SK-N-MC (cell line): ENCODE measurements at regions not wholly inside any gene's neighbourhood (a gene's known extent, or its start where the extent isn't known, plus 50 kb on each side); places are given as distances from the start of the nearest gene placed in this dataset.
"Not testable (repeated sequence)": the region's sequence is repeated elsewhere in the genome, so short reads cannot be mapped to it uniquely, and the experiment has no call there.

Source experiments
- DNase-seq: peaks from one replicate; pipeline ENCODE4 v3.0.0-alpha.2; 2011; ENCODE audit warnings: low read depth, low spot score
- H3K27ac ChIP-seq: fragments of 200-600 bp; sonication (generic); 2 replicates; pipeline ENCODE4 v1.5.1; 2016; ENCODE audit warnings: mixed run types
- H3K36me3 ChIP-seq: fragments of 200-600 bp; sonication (generic); 2 replicates; pipeline ENCODE4 v1.6.1; 2017; ENCODE audit warnings: antibody characterized with exemption, low read length, mixed read lengths; ENCODE audit not compliant: insufficient read depth
- H3K4me3 ChIP-seq: fragments of 200-600 bp; sonication (generic); 2 replicates; pipeline ENCODE4 v1.5.1; 2016
- H3K9ac ChIP-seq: fragments of 200-600 bp; sonication (generic); 2 replicates; pipeline ENCODE4 v1.8.0; 2017; ENCODE audit warnings: mixed run types, mixed read lengths; ENCODE audit not compliant: insufficient read length
- H3K9me3 ChIP-seq: fragments of 200-600 bp; sonication (generic); 2 replicates; pipeline ENCODE4 v1.6.1; 2017; ENCODE audit warnings: low read depth, mild to moderate bottlenecking, antibody characterized with exemption, low read length, moderate library complexity, mixed read lengths
- EZH2 ChIP-seq: fragments of 200-600 bp; sonication (generic); IDR thresholded peaks from one replicate; pipeline ENCODE4 v1.6.1; 2017; ENCODE audit warnings: antibody characterized with exemption
- FOXP2 ChIP-seq: optimal IDR thresholded peaks from 2 replicates; pipeline ENCODE3; 2011; ENCODE audit warnings: mild to moderate bottlenecking, moderate library complexity; ENCODE audit not compliant: insufficient read depth; ENCODE audit errors: extremely low read length, control extremely low read depth
- POLR2AphosphoS5 ChIP-seq: IDR thresholded peaks from 2 replicates; pipeline ENCODE4 v1.6.1; 2012; ENCODE audit warnings: mild to moderate bottlenecking, low read depth, low read length, borderline replicate concordance

GRCh38 chr20:30503992-30504570, 753.4 kb upstream of the DEFB115 start:
- Histone ChIP-seq H3K9ac (no peak overlapping the region), H3K4me3 (no peak overlapping the region), H3K36me3 (no peaks in the 10 kb centered on the region), H3K9me3 (no peaks in the 10 kb centered on the region), H3K27ac (no peak overlapping the region)
- no peak for TF ChIP-seq FOXP2
- no peak for TF ChIP-seq POLR2AphosphoS5
- no peak for TF ChIP-seq EZH2
- DNase-seq = no peak

DNA sequence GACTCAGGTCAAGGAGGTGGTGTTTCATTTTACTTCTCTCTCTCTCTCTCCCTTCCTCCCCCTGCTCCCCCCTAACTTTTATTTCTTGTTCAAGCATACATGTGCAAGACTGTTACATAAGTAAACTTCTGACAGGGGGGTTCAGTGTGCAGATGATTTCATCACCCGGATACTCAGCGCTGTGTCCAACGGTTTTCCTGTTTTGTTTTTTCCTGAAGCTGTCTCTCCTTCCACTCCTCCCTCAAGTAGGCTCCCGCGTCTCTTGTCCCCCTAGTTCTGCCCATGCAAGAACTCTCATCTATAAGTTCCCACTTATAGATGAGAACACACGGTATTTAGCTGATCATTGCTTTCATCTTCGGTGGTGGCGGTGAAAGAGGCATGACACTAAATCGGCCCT, 751.9 kb upstream of the DEFB115 start:
- H3K27ac ChIP-seq = no peak overlapping the region
- no peak overlapping the region for H3K9ac ChIP-seq
- H3K4me3 ChIP-seq = no peak overlapping the region
- H3K9me3 ChIP-seq = no peaks in the 10 kb centered on the region
- TF ChIP-seq FOXP2 = no peak
- no peak for TF ChIP-seq EZH2
- TF ChIP-seq POLR2AphosphoS5 = no peak
- no peaks in the 10 kb centered on the region for H3K36me3 ChIP-seq
- no peak for DNase-seq

- Histone ChIP-seq H3K36me3 (no peaks in the 10 kb centered on the region), H3K9me3 (no peaks in the 10 kb centered on the region), H3K9ac (no peak overlapping the region), H3K27ac (no peak overlapping the region), H3K4me3 (no peak overlapping the region)
- TF ChIP-seq POLR2AphosphoS5 (no peak), EZH2 (no peak), FOXP2 (no peak)
- DNase-seq = no peak
These were observed 751.4 kb upstream of the DEFB115 start for GRCh38 chr20:30506100-30506499.

DNA sequence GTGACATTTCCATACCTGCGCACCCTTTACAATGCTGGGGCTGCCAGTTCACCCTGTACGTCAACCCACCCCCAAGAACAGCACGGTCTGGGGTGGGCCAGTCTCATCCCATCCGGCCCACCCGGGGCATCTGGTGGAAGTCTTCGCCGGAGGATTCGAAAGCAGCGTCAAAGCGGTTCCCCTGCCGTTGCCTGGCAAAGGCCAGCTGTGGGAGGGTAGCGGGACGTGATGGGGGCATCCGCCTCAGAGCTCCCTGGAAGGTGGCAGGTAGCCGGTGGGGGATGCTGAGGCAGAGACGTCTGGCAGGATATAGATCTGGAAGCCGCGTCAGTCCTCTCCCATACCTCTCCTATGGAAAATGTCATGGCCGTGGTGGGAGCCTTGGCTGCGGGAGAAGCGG, 749.1 kb upstream of the DEFB115 start:
- not testable (repeated sequence) for H3K9me3 ChIP-seq, H3K9ac ChIP-seq, H3K4me3 ChIP-seq, H3K36me3 ChIP-seq, DNase-seq
- H3K27ac ChIP-seq = peak overlapping the region; percentile 81

DNA sequence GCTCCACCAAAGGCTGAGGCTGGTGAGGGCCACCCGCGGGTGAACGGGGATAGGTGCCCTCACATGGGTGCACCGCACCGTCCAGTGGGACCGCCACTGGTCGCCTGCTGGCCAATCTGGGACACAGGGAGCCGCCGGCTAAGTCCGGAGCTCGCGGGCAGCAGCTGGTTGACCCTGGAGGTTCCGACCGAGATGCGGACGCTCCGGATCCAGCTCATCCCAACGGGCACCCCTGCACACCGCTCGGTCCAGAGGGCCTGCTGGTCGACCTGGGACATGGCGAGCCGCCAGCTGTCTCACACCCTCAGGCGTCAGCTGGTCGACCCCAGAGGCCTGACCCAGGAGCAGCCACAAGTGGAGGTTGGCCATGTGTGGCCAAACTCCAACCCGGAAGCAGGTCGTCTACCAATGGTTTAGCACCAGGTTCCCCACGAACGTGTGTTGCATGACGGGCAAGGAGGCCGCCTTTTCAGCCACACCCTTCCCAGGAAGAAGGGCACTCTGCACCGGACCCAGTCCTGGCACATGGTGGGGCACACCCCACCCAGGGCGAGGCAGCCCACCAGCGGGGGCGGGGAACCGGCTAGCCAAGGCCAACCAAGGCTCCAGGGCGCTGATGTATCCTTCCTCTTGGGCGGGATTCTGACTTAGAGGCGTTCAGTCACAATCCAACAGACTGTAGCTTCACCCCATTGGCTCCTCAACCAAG, 746.0 kb upstream of the DEFB115 start:
- Histone ChIP-seq H3K9me3 (no peaks in the 10 kb centered on the region), H3K27ac (peak overlapping the region; percentile 68; the same call in 1 of the 2 replicates), H3K9ac (no peak overlapping the region), H3K4me3 (no peak overlapping the region), H3K36me3 (no peaks in the 10 kb centered on the region)
- TF ChIP-seq EZH2 (no peak), POLR2AphosphoS5 (no peak), FOXP2 (no peak)
- DNase-seq = no peak

DNA sequence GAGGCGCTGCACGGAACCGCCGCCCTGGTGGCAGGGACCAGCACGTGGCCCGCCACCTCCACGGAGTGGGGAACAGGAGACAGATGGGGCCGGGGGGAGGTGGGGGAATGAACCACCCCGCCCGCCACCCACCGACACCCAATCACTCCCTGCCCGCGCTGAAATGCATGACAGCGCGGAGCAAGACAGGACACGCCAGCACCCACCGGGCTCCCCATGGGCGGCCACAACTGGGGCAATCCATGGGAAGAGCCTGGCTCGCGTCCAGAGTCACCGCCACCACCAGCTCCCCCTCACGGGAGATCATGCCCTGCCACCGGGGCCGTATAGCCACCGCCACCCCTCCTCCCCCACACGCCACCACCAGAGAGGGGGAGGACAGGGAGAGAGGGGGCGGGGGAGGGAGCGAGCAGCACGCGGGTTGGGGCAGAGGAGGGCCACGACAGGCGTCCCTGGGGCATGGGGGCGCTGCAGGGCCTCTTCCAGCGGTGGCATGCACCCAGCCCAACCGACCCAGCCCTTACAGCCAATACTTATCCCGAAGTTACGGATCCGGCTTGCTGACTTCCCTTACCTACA, 744.3 kb upstream of the DEFB115 start:
- no peak for TF ChIP-seq POLR2AphosphoS5
- no peak for TF ChIP-seq FOXP2
- no peak for TF ChIP-seq EZH2
- no peak for DNase-seq

DNA sequence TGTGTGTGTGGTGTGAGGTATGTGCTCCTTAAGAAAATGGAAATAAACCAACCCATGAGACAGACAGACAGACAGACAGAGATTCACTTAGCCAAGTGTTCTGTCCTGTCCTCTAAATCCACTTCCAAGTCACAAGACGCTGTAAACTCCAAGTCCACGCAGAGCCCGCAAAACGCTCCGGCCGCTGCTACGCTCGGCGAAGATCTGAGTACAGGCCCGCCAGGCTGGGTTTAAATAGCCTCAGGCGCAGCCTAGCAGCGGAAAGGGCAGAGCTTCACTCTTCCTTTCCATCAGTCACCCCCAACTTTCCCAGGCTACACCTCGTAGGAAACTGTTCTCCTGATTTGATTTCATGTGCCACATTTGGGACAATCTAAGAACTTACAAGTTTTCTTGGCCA, 741.5 kb upstream of the DEFB115 start:
- not testable (repeated sequence) for DNase-seq, H3K36me3 ChIP-seq, H3K9me3 ChIP-seq, H3K27ac ChIP-seq, H3K9ac ChIP-seq, H3K4me3 ChIP-seq

More for the DNA sequence above, 744.3 kb upstream of the DEFB115 start:
- Histone ChIP-seq H3K36me3 (no peaks in the 10 kb centered on the region), H3K4me3 (no peak overlapping the region), H3K27ac (no peak overlapping the region), H3K9me3 (no peaks in the 10 kb centered on the region), H3K9ac (no peak overlapping the region)

DNA sequence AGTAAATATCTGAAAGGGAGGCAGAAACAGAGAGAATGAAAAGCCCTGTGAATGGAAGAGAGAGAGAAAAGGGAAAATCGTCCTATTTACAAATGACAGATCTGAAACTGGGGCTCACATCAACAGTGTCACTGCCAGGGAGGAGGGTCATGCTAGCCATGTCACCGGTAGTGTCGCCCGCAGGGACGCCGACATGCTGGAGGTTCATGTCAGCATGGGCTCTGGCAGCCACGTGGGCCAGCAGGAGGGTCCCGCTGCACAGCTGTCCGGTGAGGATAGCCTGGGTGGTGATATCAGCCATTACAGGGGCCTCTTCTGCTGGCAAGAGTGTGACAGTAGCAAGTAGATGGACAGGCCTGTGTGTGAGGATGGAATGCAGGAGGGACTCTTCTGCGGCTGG, 738.6 kb upstream of the DEFB115 start:
- H3K4me3 ChIP-seq, H3K36me3 ChIP-seq, DNase-seq, H3K9ac ChIP-seq, H3K9me3 ChIP-seq, H3K27ac ChIP-seq: not testable (repeated sequence)

DNA sequence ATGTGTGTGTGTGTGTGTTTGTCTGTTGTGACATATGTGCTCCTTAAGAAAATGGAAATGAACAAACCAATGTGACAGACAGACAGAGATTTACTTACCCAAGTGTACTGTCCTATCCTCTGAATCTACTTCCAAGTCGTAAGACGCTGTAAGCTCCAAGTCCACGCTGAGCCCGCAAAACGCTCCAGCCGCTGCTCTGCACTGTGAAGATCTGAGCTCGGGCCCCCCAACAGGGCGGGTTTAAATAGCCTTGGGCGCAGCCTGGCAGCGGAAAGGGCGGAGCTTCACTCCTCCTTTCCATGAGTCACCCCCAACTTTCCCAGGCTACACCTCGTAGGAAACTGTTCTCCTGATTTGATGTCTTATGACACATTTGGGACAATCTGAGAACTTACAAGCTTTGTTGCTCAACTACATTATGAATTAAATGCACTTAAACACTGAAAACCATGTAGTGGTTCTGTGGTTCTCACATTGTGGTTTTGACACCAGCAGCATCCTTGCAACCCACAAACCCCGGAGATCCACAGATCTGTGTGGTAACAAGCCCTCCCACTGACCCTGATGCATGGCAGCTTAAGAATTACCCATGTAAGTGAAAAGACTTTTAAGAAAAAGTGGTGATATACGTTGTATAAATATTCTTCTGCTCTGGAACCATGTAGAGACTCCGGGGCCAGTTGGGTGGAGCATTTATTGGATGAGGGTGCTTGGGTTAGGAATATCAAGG, 735.6 kb upstream of the DEFB115 start:
- H3K27ac ChIP-seq, H3K9me3 ChIP-seq, H3K4me3 ChIP-seq, H3K9ac ChIP-seq, H3K36me3 ChIP-seq, DNase-seq: not testable (repeated sequence)

GRCh38 chr20:30524155-30524554, 733.3 kb upstream of the DEFB115 start:
- H3K9me3 ChIP-seq, H3K9ac ChIP-seq, H3K27ac ChIP-seq, H3K4me3 ChIP-seq, H3K36me3 ChIP-seq, DNase-seq: not testable (repeated sequence)

DNA sequence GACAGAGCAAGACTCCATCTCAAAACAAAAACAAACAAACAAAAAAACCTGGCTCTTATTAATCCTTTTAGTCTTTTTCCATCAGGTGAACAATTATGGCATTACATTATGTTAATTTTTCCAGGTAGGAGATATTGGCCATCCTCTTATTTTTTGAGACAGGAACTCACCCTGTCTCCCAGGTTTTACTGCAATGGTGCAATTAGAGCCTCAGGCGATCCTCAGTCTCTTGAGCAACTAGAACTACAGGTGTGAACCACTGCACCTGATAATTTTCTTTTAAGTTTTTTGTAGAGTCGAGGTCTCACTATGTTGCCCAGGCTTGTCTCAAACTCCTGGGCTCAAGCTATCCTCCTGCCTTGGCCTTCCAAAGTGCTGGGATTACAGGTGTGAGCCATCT, 732.7 kb upstream of the DEFB115 start:
- not testable (repeated sequence) for DNase-seq, H3K36me3 ChIP-seq, H3K9me3 ChIP-seq, H3K4me3 ChIP-seq, H3K9ac ChIP-seq, H3K27ac ChIP-seq

DNA sequence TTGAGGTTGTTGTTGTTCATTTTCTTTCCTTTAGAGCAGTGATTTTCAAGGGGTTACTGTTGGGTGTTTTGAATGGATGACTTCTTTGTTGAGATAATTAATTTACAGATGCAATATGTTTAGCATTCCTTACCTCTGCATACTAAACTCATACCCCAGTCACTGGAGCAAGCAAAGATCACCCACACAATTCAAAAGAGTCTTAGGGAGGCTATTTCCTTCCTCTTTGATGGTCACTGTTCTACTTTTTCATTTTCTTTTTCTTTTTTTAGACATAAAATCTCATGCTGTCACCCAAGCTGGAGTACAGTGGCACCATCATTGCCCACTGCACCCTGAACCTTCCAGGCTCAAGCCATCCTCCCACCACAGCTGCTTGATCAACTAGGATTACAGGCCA, 723.8 kb upstream of the DEFB115 start:
- H3K27ac ChIP-seq, H3K9ac ChIP-seq, DNase-seq, H3K36me3 ChIP-seq, H3K4me3 ChIP-seq, H3K9me3 ChIP-seq: not testable (repeated sequence)

GRCh38 chr20:30537459-30537858, 720.0 kb upstream of the DEFB115 start:
- not testable (repeated sequence) for H3K27ac ChIP-seq, H3K36me3 ChIP-seq, H3K9me3 ChIP-seq, DNase-seq, H3K9ac ChIP-seq, H3K4me3 ChIP-seq
